ENCODE measurements at regions not wholly inside any gene's neighbourhood (a gene's known extent, or its start where the extent isn't known, plus 50 kb on each side); places are given as distances from the start of the nearest gene placed in this dataset.

DNA sequence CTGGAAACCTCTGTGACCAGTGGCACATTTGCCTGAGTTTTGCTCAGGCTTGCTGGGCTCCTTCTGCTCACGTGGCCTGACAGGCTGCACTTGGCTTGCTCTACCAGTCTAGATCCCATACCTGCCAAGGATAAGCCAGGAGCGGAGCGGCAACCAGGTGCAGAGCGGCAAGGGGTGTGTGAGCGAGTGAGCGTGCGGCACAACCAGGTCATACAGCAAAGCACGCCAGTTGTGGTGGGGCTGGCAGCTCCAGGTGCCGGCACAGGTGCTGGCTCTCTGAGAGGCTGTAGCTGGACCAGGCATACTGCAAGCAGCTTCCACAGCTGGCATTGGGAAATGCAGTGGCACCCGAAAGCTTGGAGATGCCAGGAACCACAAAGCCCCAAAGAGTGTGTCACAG lies 1495.1 kb downstream of the PCDH7 start:
- no peak for TF ChIP-seq GATA3 (IDR thresholded peaks at IDR 0.05; ENCODE audit: low read depth, low read length)
- no peak for TF ChIP-seq GATA2 (IDR thresholded peaks at IDR 0.05; ENCODE audit: low read depth, low read length)

Data from SH-SY5Y (cell line).